Esophagus muscularis mucosa (tissue), 4 donors: ENCODE measurements at regions not wholly inside any gene's neighbourhood (a gene's known extent, or its start where the extent isn't known, plus 50 kb on each side); places are given as distances from the start of the nearest gene placed in this dataset.

ENCODE experiments used
- DNase-seq: peaks from one replicate; pipeline ENCODE4 v3.0.0-alpha.2; 2017; ENCODE audit errors: extremely low spot score
- H3K27ac ChIP-seq, 4 donors: fragments of 200-600 bp; sonication (generic); replicated peaks in 1 of 4; 1 replicate in 3 of 4; 2 replicates in 1 of 4; pipeline ENCODE4 v1.5.1; 2016 to 2019; ENCODE audit warnings: mild to moderate bottlenecking in 1 of 4
- H3K27me3 ChIP-seq, 4 donors: fragments of 200-600 bp; sonication (generic); one replicate each; pipeline versions ENCODE4 v1.5.1 to v1.6.0; 2016 to 2019
- H3K36me3 ChIP-seq, 4 donors: fragments of 200-600 bp; sonication (generic); one replicate each; pipeline ENCODE4 v1.5.1; 2016 to 2019
- H3K4me1 ChIP-seq, 4 donors: fragments of 200-600 bp; sonication (generic); one replicate each; pipeline ENCODE4 v1.5.1; 2016 to 2019
- H3K4me3 ChIP-seq, 4 donors: fragments of 200-600 bp; sonication (generic); 1 replicate in 2 of 4; 2 replicates in 2 of 4; pipeline ENCODE4 v1.5.1; 2016 to 2019; ENCODE audit warnings: mild to moderate bottlenecking in 4 of 4, moderate library complexity in 1 of 4
- H3K9me3 ChIP-seq, 4 donors: fragments of 200-600 bp; sonication (generic); 1 replicate in 3 of 4; 2 replicates in 1 of 4; pipeline ENCODE4 v1.5.1; 2016 to 2019
- CTCF ChIP-seq, 3 experiments: fragments of 200-600 bp in 2 of 3; fragments of 450-650 bp in 1 of 3; sonication (generic) in 2 of 3; IDR thresholded peaks; one replicate each; pipeline ENCODE4 v1.5.1; 2017 to 2019; ENCODE audit warnings: antibody characterized with exemption in 3 of 3, mild to moderate bottlenecking in 2 of 3, moderate library complexity in 1 of 3
- EP300 ChIP-seq: sonication (generic); formaldehyde crosslinking; IDR thresholded peaks from one replicate; pipeline ENCODE4 v1.6.1; 2017; ENCODE audit warnings: antibody characterized with exemption
- POLR2A ChIP-seq: fragments of 450-650 bp; IDR thresholded peaks from one replicate; pipeline ENCODE4 v1.6.1; 2017; ENCODE audit warnings: antibody characterized with exemption, moderate library complexity, mild to moderate bottlenecking, low read depth
- POLR2AphosphoS5 ChIP-seq, 2 donors: sonication (generic); formaldehyde crosslinking; IDR thresholded peaks; one replicate each; pipeline ENCODE4 v1.6.1; 2017; ENCODE audit warnings: antibody characterized with exemption in 2 of 2
- WGBS: methylation state at CpG from one replicate; pipeline ENCODE4 v1.1.5; 2018; 5-methylcytosine and 5-hydroxymethylcytosine counted together
- intact Hi-C: fragments of 100-400 bp; cut with DNase I; formaldehyde crosslinking; loops from one replicate; pipeline ENCODE4 v1.15.1; 2023

- H3K4me3 ChIP-seq = no peak overlapping the region
- peaks cover 0 to 12% (median 0%) of the 10 kb centered on the region in 4 donors for H3K27me3 ChIP-seq
- intact Hi-C loops = no loop called here
- WGBS = 73% methylated on average over 3 of the region's 3 CpGs
- H3K27ac ChIP-seq = no peak overlapping the region
- DNase-seq = no peak
- H3K36me3 ChIP-seq = no peaks in the 10 kb centered on the region
- no peak for TF ChIP-seq POLR2AphosphoS5 (IDR thresholded peaks at IDR 0.05)
- no peak for TF ChIP-seq POLR2A
- no peak for TF ChIP-seq CTCF (IDR thresholded peaks at IDR 0.05)
- no peak for TF ChIP-seq EP300
- H3K9me3 ChIP-seq = no peaks in the 10 kb centered on the region
- H3K4me1 ChIP-seq = peaks cover 0 to 9% (median 0%) of the 10 kb centered on the region in 4 donors
Observed at GRCh38 chr10:129278686-129279085, 188.4 kb upstream of the MGMT start.

- no peak for DNase-seq
- 53% methylated on average over 11 of the region's 11 CpGs for WGBS
- H3K27me3 ChIP-seq = peaks cover 0 to 12% (median 0%) of the 10 kb centered on the region in 4 donors
- no peak for TF ChIP-seq CTCF (IDR thresholded peaks at IDR 0.05)
- no peak for TF ChIP-seq EP300
- TF ChIP-seq POLR2AphosphoS5 (IDR thresholded peaks at IDR 0.05) = no peak
- no peak for TF ChIP-seq POLR2A
- intact Hi-C loops = no loop called here
- no peaks in the 10 kb centered on the region for H3K36me3 ChIP-seq
- no peaks in the 10 kb centered on the region for H3K9me3 ChIP-seq
- peaks cover 0 to 9% (median 0%) of the 10 kb centered on the region in 4 donors for H3K4me1 ChIP-seq
- H3K4me3 ChIP-seq = no peak overlapping the region
- H3K27ac ChIP-seq = no peak overlapping the region
Observed at GRCh38 chr10:129279446-129280154, 187.4 kb upstream of the MGMT start.

GRCh38 chr10:129280155-129280502 is 186.9 kb upstream of the MGMT start:
- 84% methylated on average over 1 of the region's 1 CpG for WGBS
- intact Hi-C loops = no loop called here

GRCh38 chr10:129280908-129281586 is 186.0 kb upstream of the MGMT start:
- no peaks in the 10 kb centered on the region for H3K36me3 ChIP-seq
- TF ChIP-seq POLR2AphosphoS5 (IDR thresholded peaks at IDR 0.05) = no peak
- no peak for TF ChIP-seq CTCF (IDR thresholded peaks at IDR 0.05)
- no peak for TF ChIP-seq EP300
- no peak for TF ChIP-seq POLR2A
- H3K4me1 ChIP-seq = peaks cover 0 to 9% (median 0%) of the 10 kb centered on the region in 4 donors
- DNase-seq = no peak
- H3K4me3 ChIP-seq = no peak overlapping the region
- 66% methylated on average over 3 of the region's 3 CpGs for WGBS
- H3K27me3 ChIP-seq = peaks cover 0 to 12% (median 0%) of the 10 kb centered on the region in 4 donors
- no peak overlapping the region for H3K27ac ChIP-seq
- H3K9me3 ChIP-seq = no peaks in the 10 kb centered on the region
- intact Hi-C loops = no loop called here

More at GRCh38 chr10:129280155-129280502, 186.9 kb upstream of the MGMT start:
- TF ChIP-seq POLR2A (no peak), POLR2AphosphoS5 (IDR thresholded peaks at IDR 0.05) (no peak), CTCF (IDR thresholded peaks at IDR 0.05) (no peak), EP300 (no peak)
- H3K9me3 ChIP-seq = no peaks in the 10 kb centered on the region
- no peak overlapping the region for H3K27ac ChIP-seq
- peaks cover 0 to 12% (median 0%) of the 10 kb centered on the region in 4 donors for H3K27me3 ChIP-seq
- no peak overlapping the region for H3K4me3 ChIP-seq
- H3K4me1 ChIP-seq = peaks cover 0 to 9% (median 0%) of the 10 kb centered on the region in 4 donors
- DNase-seq = no peak
- no peaks in the 10 kb centered on the region for H3K36me3 ChIP-seq
